Endothelial cell of umbilical vein (primary cell): ENCODE measurements at regions not wholly inside any gene's neighbourhood (a gene's known extent, or its start where the extent isn't known, plus 50 kb on each side); places are given as distances from the start of the nearest gene placed in this dataset.

Experiments used
- BruUV-seq: library from RNA; stranded (reverse); fragments of 400-500 nt; replicated peaks from 2 replicates; lab custom pipeline; 2021; lab: Mats Ljungman, UMichigan
- CTCF ChIA-PET: fragments of 300-600, 350-600 bp; sonication (Branson Sonifier 250); formaldehyde crosslinking; loops from one replicate; lab custom pipeline; 2021; ENCODE audit warnings: antibody characterized with exemption, inconsistent platforms; lab: Charles Lee
- POLR2A ChIA-PET: fragments of 300-600, 350-600 bp; sonication (Branson Sonifier 250); formaldehyde crosslinking; loops from one replicate; lab custom pipeline; 2021; ENCODE audit warnings: antibody characterized with exemption, inconsistent platforms; lab: Charles Lee
- DNase-seq: peaks from one replicate; pipeline ENCODE4 v3.0.0-alpha.2; 2011; ENCODE audit warnings: low read depth, low spot score
- FAIRE-seq: peaks from 2 replicates; lab custom pipeline; 2011; peaks lifted over from hg19 to GRCh38; lab: Jason Lieb, UNC
- H2AFZ ChIP-seq: 2 replicates; pipeline ENCODE4 v1.6.0; 2012; ENCODE audit warnings: low read depth, low read length, control low read depth, inconsistent platforms
- H3K27ac ChIP-seq: 2 replicates; pipeline ENCODE4 v1.5.1; 2011; ENCODE audit warnings: low read depth, mild to moderate bottlenecking, control low read depth, low read length, moderate library complexity; ENCODE audit not compliant: insufficient read depth
- H3K27me3 ChIP-seq, 2 experiments: 2 replicates each; pipeline versions ENCODE4 v1.6.0 to v1.6.1; 2011; ENCODE audit warnings: low read length in 2 of 2, mixed read lengths in 1 of 2; ENCODE audit not compliant: control insufficient read depth in 2 of 2, insufficient read depth in 2 of 2
- H3K36me3 ChIP-seq, 2 experiments: 2 replicates in 1 of 2; 3 replicates in 1 of 2; pipeline ENCODE4 v1.5.1; 2011; ENCODE audit warnings: low read length in 2 of 2, mild to moderate bottlenecking in 1 of 2, moderate library complexity in 1 of 2; ENCODE audit not compliant: control insufficient read depth in 2 of 2, insufficient read depth in 2 of 2; ENCODE audit errors: extremely low read depth in 1 of 2
- H3K4me1 ChIP-seq: 3 replicates; pipeline ENCODE4 v1.5.1; 2011; ENCODE audit warnings: mild to moderate bottlenecking, low read length; ENCODE audit not compliant: control insufficient read depth, insufficient read depth; ENCODE audit errors: extremely low read depth
- H3K4me2 ChIP-seq: 2 replicates; pipeline ENCODE4 v1.6.1; 2011; ENCODE audit warnings: low read length, control low read depth, mixed read lengths; ENCODE audit not compliant: insufficient read depth
- H3K4me3 ChIP-seq, 3 experiments: fragments of 200-600 bp in 1 of 3; sonication (generic), shearing (Covaris generic) in 1 of 3; replicated peaks in 1 of 3; 2 replicates each; pipeline ENCODE4 v1.5.1; 2011 to 2016; ENCODE audit warnings: control low read depth in 3 of 3, low read length in 3 of 3, mild to moderate bottlenecking in 2 of 3, inconsistent platforms in 1 of 3, low read depth in 1 of 3, moderate library complexity in 1 of 3; ENCODE audit not compliant: insufficient read depth in 1 of 3
- H3K79me2 ChIP-seq: 2 replicates; pipeline ENCODE4 v1.6.0; 2012; ENCODE audit warnings: low read length, inconsistent platforms; ENCODE audit not compliant: control insufficient read depth, insufficient read depth
- H3K9ac ChIP-seq: replicated peaks from 2 replicates; pipeline ENCODE3; 2011; ENCODE audit warnings: low read length, control low read depth; ENCODE audit not compliant: insufficient read depth; ENCODE audit errors: extremely low read depth
- H3K9me1 ChIP-seq: replicated peaks from 3 replicates; pipeline ENCODE4 v1.6.0; 2011; ENCODE audit warnings: mild to moderate bottlenecking, low read length; ENCODE audit not compliant: control insufficient read depth, insufficient read depth; ENCODE audit errors: extremely low read depth
- H3K9me3 ChIP-seq: replicated peaks from 2 replicates; pipeline ENCODE4 v1.5.1; 2012; ENCODE audit warnings: low read length, inconsistent platforms; ENCODE audit not compliant: control insufficient read depth, insufficient read depth
- H4K20me1 ChIP-seq: replicated peaks from 2 replicates; pipeline ENCODE3; 2011; ENCODE audit warnings: mild to moderate bottlenecking, low read length; ENCODE audit not compliant: control insufficient read depth, insufficient read depth; ENCODE audit errors: extremely low read depth
- CTCF ChIP-seq, 2 donors: IDR thresholded peaks; 1 replicate in 1 of 2; 2 replicates in 1 of 2; pipeline ENCODE4 v1.5.1; 2011; ENCODE audit warnings: low read length in 2 of 2, mild to moderate bottlenecking in 2 of 2, moderate library complexity in 2 of 2, control low read depth in 1 of 2, inconsistent platforms in 1 of 2, low read depth in 1 of 2; ENCODE audit not compliant: insufficient read depth in 1 of 2; ENCODE audit errors: extremely low read depth in 1 of 2
- EZH2 ChIP-seq: IDR thresholded peaks from 2 replicates; pipeline ENCODE4 v1.6.1; 2012; ENCODE audit warnings: borderline replicate concordance, low read depth, mild to moderate bottlenecking, moderate library complexity, low read length, inconsistent platforms; ENCODE audit not compliant: severe bottlenecking
- FOS ChIP-seq: IDR thresholded peaks from 2 replicates; pipeline ENCODE4 v1.6.1; 2011; ENCODE audit warnings: mild to moderate bottlenecking, low read length, moderate library complexity, borderline replicate concordance; ENCODE audit not compliant: insufficient read depth
- GATA2 ChIP-seq: IDR thresholded peaks from 2 replicates; pipeline ENCODE4 v1.7.0; 2011; ENCODE audit warnings: low read depth, mild to moderate bottlenecking, moderate library complexity, mixed read lengths, low read length; ENCODE audit not compliant: insufficient read length, insufficient read depth
- JUN ChIP-seq: IDR thresholded peaks from 2 replicates; pipeline ENCODE4 v1.6.1; 2011; ENCODE audit warnings: borderline replicate concordance, low read depth; ENCODE audit not compliant: insufficient read length, insufficient read depth
- MAX ChIP-seq: IDR thresholded peaks from 2 replicates; pipeline ENCODE4 v1.6.1; 2011; ENCODE audit not compliant: insufficient read depth, insufficient read length
- MYC ChIP-seq: IDR thresholded peaks from one replicate; pipeline ENCODE4 v1.6.1; 2011; ENCODE audit warnings: mild to moderate bottlenecking, low read depth, low read length
- POLR2A ChIP-seq: IDR thresholded peaks from 2 replicates; pipeline ENCODE4 v1.6.1; 2012; ENCODE audit warnings: low read depth, mild to moderate bottlenecking, control low read depth, low read length
- POLR2AphosphoS5 ChIP-seq: IDR thresholded peaks from 2 replicates; pipeline ENCODE4 v1.6.1; 2012; ENCODE audit warnings: low read depth, mild to moderate bottlenecking, control low read depth, low read length, moderate library complexity; ENCODE audit not compliant: insufficient read depth
- dilution Hi-C: fragments of 300-500 bp; cut with MboI; formaldehyde crosslinking; loops from one replicate; pipeline ENCODE4 v1.15.0; 2019; ENCODE audit warnings: low sequenced_read_pairs; ENCODE audit not compliant: extremely low pct_ligation_motif_present
- intact Hi-C: fragments of 100-400 bp; cut with micrococcal nuclease; formaldehyde crosslinking; loops from one replicate; pipeline ENCODE4 v1.10.0; 2022

GRCh38 chr7:54901840-54902239, 117.0 kb upstream of the EGFR start:
- DNase-seq (no peak), FAIRE-seq (no peak)
- Histone ChIP-seq H3K9ac (no peak overlapping the region), H3K4me2 (no peak overlapping the region), H3K27me3 (peaks cover 9 to 20% of the 10 kb centered on the region in 2 experiments), H3K79me2 (no peaks in the 10 kb centered on the region), H3K9me3 (no peaks in the 10 kb centered on the region), H3K4me1 (no peaks in the 10 kb centered on the region), H3K9me1 (no peaks in the 10 kb centered on the region), H2AFZ (no peak overlapping the region), H3K27ac (no peak overlapping the region), H3K36me3 (no peaks in the 10 kb centered on the region), H4K20me1 (no peaks in the 10 kb centered on the region), H3K4me3 (no peak overlapping the region)
- intact Hi-C loops, result no loop called here
- CTCF ChIA-PET, result interaction anchor here (1.0 kb wide), 1 partner anchor 354 kb away, joined by 5 read pairs; no protein-coding TSS in a partner anchor
- TF ChIP-seq EZH2, result no peak
- TF ChIP-seq MYC, result no peak
- no peak for TF ChIP-seq FOS
- TF ChIP-seq POLR2AphosphoS5, result no peak
- no peak for TF ChIP-seq GATA2
- no peak for TF ChIP-seq CTCF (IDR thresholded peaks at IDR 0.05; ENCODE audit: extremely low read depth in 1 of 2, insufficient read depth in 1 of 2, low read depth in 1 of 2, low read length in 2 of 2)
- TF ChIP-seq MAX, result no peak
- TF ChIP-seq JUN, result no peak
- TF ChIP-seq POLR2A, result no peak
- POLR2A ChIA-PET, result no interaction called here
- dilution Hi-C loops, result no loop called here
- no TSS peak for BruUV-seq
